ENCODE measurements at regions not wholly inside any gene's neighbourhood (a gene's known extent, or its start where the extent isn't known, plus 50 kb on each side); places are given as distances from the start of the nearest gene placed in this dataset.

GRCh38 chr7:59079-60016 is 133.0 kb upstream of the FAM20C start:
- Histone ChIP-seq H3K79me2 (ENCODE audit: insufficient read depth, low read length) (no peaks in the 10 kb centered on the region), H3K36me3 (ENCODE audit: control insufficient read depth in 1 of 2, insufficient read depth in 2 of 2, low read length in 2 of 2) (no peaks in the 10 kb centered on the region), H2AFZ (ENCODE audit: low read depth, low read length, poor library complexity, severe bottlenecking) (no peak overlapping the region), H3K9me3 (ENCODE audit: control insufficient read depth in 1 of 2, insufficient read depth in 1 of 2, low read depth in 1 of 2, low read length in 2 of 2) (no peaks in the 10 kb centered on the region), H3K27me3 (ENCODE audit: insufficient read depth, low read length) (no peaks in the 10 kb centered on the region), H4K20me1 (ENCODE audit: insufficient read depth) (no peaks in the 10 kb centered on the region), H3K4me3 (replicated peaks in 1 of 2; ENCODE audit: low read depth in 1 of 2, low read length in 2 of 2) (no peak overlapping the region), H3K9ac (ENCODE audit: low read length) (no peak overlapping the region), H3K4me2 (ENCODE audit: low read length) (no peak overlapping the region), H3K4me1 (ENCODE audit: control insufficient read depth in 1 of 2, insufficient read depth in 2 of 2, low read length in 2 of 2) (no peaks in the 10 kb centered on the region), H3K9me2 (ENCODE audit: insufficient read depth) (no peaks in the 10 kb centered on the region), H3K27ac (ENCODE audit: low read depth, low read length) (no peak overlapping the region)
- no TSS peak for BruUV-seq (replicated peaks)
- ATAC-seq (no peak), DNase-seq (ENCODE audit: low read depth, low spot score) (no peak)
- ChIA-PET RAD21 (ENCODE audit: low non-redundant PET in 1 of 2, low total read pairs in 2 of 2, uncharacterized antibody in 2 of 2, unreplicated experiment in 2 of 2) (no interaction called here), CTCF (no interaction called here), POLR2A (no interaction called here)
- TF ChIP-seq, protein P1, sequence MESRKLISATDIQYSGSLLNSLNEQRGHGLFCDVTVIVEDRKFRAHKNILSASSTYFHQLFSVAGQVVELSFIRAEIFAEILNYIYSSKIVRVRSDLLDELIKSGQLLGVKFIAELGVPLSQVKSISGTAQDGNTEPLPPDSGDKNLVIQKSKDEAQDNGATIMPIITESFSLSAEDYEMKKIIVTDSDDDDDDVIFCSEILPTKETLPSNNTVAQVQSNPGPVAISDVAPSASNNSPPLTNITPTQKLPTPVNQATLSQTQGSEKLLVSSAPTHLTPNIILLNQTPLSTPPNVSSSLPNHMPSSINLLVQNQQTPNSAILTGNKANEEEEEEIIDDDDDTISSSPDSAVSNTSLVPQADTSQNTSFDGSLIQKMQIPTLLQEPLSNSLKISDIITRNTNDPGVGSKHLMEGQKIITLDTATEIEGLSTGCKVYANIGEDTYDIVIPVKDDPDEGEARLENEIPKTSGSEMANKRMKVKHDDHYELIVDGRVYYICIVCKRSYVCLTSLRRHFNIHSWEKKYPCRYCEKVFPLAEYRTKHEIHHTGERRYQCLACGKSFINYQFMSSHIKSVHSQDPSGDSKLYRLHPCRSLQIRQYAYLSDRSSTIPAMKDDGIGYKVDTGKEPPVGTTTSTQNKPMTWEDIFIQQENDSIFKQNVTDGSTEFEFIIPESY (IDR thresholded peaks at IDR 0.05; ENCODE audit: extremely low read depth, insufficient replicate concordance, low read length): no peak
- TF ChIP-seq RAD21 (IDR thresholded peaks at IDR 0.05; ENCODE audit: low read depth): no peak
- no peak for TF ChIP-seq SIN3A (IDR thresholded peaks at IDR 0.05; ENCODE audit: low read depth)
- no peak for TF ChIP-seq JUND (IDR thresholded peaks at IDR 0.05)
- TF ChIP-seq CBX3 (IDR thresholded peaks at IDR 0.05; ENCODE audit: low read depth): no peak
- TF ChIP-seq, protein P2, sequence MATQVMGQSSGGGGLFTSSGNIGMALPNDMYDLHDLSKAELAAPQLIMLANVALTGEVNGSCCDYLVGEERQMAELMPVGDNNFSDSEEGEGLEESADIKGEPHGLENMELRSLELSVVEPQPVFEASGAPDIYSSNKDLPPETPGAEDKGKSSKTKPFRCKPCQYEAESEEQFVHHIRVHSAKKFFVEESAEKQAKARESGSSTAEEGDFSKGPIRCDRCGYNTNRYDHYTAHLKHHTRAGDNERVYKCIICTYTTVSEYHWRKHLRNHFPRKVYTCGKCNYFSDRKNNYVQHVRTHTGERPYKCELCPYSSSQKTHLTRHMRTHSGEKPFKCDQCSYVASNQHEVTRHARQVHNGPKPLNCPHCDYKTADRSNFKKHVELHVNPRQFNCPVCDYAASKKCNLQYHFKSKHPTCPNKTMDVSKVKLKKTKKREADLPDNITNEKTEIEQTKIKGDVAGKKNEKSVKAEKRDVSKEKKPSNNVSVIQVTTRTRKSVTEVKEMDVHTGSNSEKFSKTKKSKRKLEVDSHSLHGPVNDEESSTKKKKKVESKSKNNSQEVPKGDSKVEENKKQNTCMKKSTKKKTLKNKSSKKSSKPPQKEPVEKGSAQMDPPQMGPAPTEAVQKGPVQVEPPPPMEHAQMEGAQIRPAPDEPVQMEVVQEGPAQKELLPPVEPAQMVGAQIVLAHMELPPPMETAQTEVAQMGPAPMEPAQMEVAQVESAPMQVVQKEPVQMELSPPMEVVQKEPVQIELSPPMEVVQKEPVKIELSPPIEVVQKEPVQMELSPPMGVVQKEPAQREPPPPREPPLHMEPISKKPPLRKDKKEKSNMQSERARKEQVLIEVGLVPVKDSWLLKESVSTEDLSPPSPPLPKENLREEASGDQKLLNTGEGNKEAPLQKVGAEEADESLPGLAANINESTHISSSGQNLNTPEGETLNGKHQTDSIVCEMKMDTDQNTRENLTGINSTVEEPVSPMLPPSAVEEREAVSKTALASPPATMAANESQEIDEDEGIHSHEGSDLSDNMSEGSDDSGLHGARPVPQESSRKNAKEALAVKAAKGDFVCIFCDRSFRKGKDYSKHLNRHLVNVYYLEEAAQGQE (IDR thresholded peaks at IDR 0.05; ENCODE audit: low read depth): no peak
- no peak for TF ChIP-seq EGR1 (IDR thresholded peaks at IDR 0.05; ENCODE audit: low read depth)
- no peak for TF ChIP-seq MAX (IDR thresholded peaks at IDR 0.05)
- TF ChIP-seq ZFX (IDR thresholded peaks at IDR 0.05): no peak
- TF ChIP-seq SRF (IDR thresholded peaks at IDR 0.05; ENCODE audit: low read depth): no peak
- TF ChIP-seq FOSL1 (IDR thresholded peaks at IDR 0.05; ENCODE audit: low read depth): no peak
- no peak for TF ChIP-seq EZH2phosphoT487 (IDR thresholded peaks at IDR 0.05; ENCODE audit: borderline replicate concordance)
- no peak for TF ChIP-seq POLR2A (IDR thresholded peaks at IDR 0.05; ENCODE audit: borderline replicate concordance, extremely low read depth, insufficient read depth, insufficient read length)
- no peak for TF ChIP-seq YY1 (IDR thresholded peaks at IDR 0.05; ENCODE audit: extremely low read depth, insufficient replicate concordance, low read depth, low read length)
- no peak for TF ChIP-seq POLR2AphosphoS5 (IDR thresholded peaks at IDR 0.05; ENCODE audit: low read depth, low read length)
- no peak for TF ChIP-seq ZNF274 (IDR thresholded peaks at IDR 0.05; ENCODE audit: low read depth, low read length)
- no peak for TF ChIP-seq EZH2 (IDR thresholded peaks at IDR 0.05)
- intact Hi-C loops (cut with micrococcal nuclease): no loop called here
